Endothelial cell of umbilical vein (primary cell): ENCODE measurements at regions not wholly inside any gene's neighbourhood (a gene's known extent, or its start where the extent isn't known, plus 50 kb on each side); places are given as distances from the start of the nearest gene placed in this dataset. TPM values are rescaled to one million over a fixed set of nuclear protein-coding genes. Genes with fewer than 3 reads are reported as not detected.

ENCODE experiments used
- BruUV-seq: library from RNA; stranded (reverse); fragments of 400-500 nt; replicated peaks from 2 replicates; lab custom pipeline; 2021; lab: Mats Ljungman, UMichigan
- CTCF ChIA-PET: fragments of 300-600, 350-600 bp; sonication (Branson Sonifier 250); formaldehyde crosslinking; loops from one replicate; lab custom pipeline; 2021; ENCODE audit warnings: antibody characterized with exemption, inconsistent platforms; lab: Charles Lee
- POLR2A ChIA-PET: fragments of 300-600, 350-600 bp; sonication (Branson Sonifier 250); formaldehyde crosslinking; loops from one replicate; lab custom pipeline; 2021; ENCODE audit warnings: antibody characterized with exemption, inconsistent platforms; lab: Charles Lee
- DNase-seq: peaks from one replicate; pipeline ENCODE4 v3.0.0-alpha.2; 2011; ENCODE audit warnings: low read depth, low spot score
- FAIRE-seq: peaks from 2 replicates; lab custom pipeline; 2011; peaks lifted over from hg19 to GRCh38; lab: Jason Lieb, UNC
- H2AFZ ChIP-seq: 2 replicates; pipeline ENCODE4 v1.6.0; 2012; ENCODE audit warnings: low read depth, low read length, control low read depth, inconsistent platforms
- H3K27ac ChIP-seq: 2 replicates; pipeline ENCODE4 v1.5.1; 2011; ENCODE audit warnings: low read depth, mild to moderate bottlenecking, control low read depth, low read length, moderate library complexity; ENCODE audit not compliant: insufficient read depth
- H3K27me3 ChIP-seq, 2 experiments: 2 replicates each; pipeline versions ENCODE4 v1.6.0 to v1.6.1; 2011; ENCODE audit warnings: low read length in 2 of 2, mixed read lengths in 1 of 2; ENCODE audit not compliant: control insufficient read depth in 2 of 2, insufficient read depth in 2 of 2
- H3K36me3 ChIP-seq, 2 experiments: 2 replicates in 1 of 2; 3 replicates in 1 of 2; pipeline ENCODE4 v1.5.1; 2011; ENCODE audit warnings: low read length in 2 of 2, mild to moderate bottlenecking in 1 of 2, moderate library complexity in 1 of 2; ENCODE audit not compliant: control insufficient read depth in 2 of 2, insufficient read depth in 2 of 2; ENCODE audit errors: extremely low read depth in 1 of 2
- H3K4me1 ChIP-seq: 3 replicates; pipeline ENCODE4 v1.5.1; 2011; ENCODE audit warnings: mild to moderate bottlenecking, low read length; ENCODE audit not compliant: control insufficient read depth, insufficient read depth; ENCODE audit errors: extremely low read depth
- H3K4me2 ChIP-seq: 2 replicates; pipeline ENCODE4 v1.6.1; 2011; ENCODE audit warnings: low read length, control low read depth, mixed read lengths; ENCODE audit not compliant: insufficient read depth
- H3K4me3 ChIP-seq, 3 experiments: fragments of 200-600 bp in 1 of 3; sonication (generic), shearing (Covaris generic) in 1 of 3; replicated peaks in 1 of 3; 2 replicates each; pipeline ENCODE4 v1.5.1; 2011 to 2016; ENCODE audit warnings: control low read depth in 3 of 3, low read length in 3 of 3, mild to moderate bottlenecking in 2 of 3, inconsistent platforms in 1 of 3, low read depth in 1 of 3, moderate library complexity in 1 of 3; ENCODE audit not compliant: insufficient read depth in 1 of 3
- H3K79me2 ChIP-seq: 2 replicates; pipeline ENCODE4 v1.6.0; 2012; ENCODE audit warnings: low read length, inconsistent platforms; ENCODE audit not compliant: control insufficient read depth, insufficient read depth
- H3K9ac ChIP-seq: replicated peaks from 2 replicates; pipeline ENCODE3; 2011; ENCODE audit warnings: low read length, control low read depth; ENCODE audit not compliant: insufficient read depth; ENCODE audit errors: extremely low read depth
- H3K9me1 ChIP-seq: replicated peaks from 3 replicates; pipeline ENCODE4 v1.6.0; 2011; ENCODE audit warnings: mild to moderate bottlenecking, low read length; ENCODE audit not compliant: control insufficient read depth, insufficient read depth; ENCODE audit errors: extremely low read depth
- H3K9me3 ChIP-seq: replicated peaks from 2 replicates; pipeline ENCODE4 v1.5.1; 2012; ENCODE audit warnings: low read length, inconsistent platforms; ENCODE audit not compliant: control insufficient read depth, insufficient read depth
- H4K20me1 ChIP-seq: replicated peaks from 2 replicates; pipeline ENCODE3; 2011; ENCODE audit warnings: mild to moderate bottlenecking, low read length; ENCODE audit not compliant: control insufficient read depth, insufficient read depth; ENCODE audit errors: extremely low read depth
- CTCF ChIP-seq, 2 donors: IDR thresholded peaks; 1 replicate in 1 of 2; 2 replicates in 1 of 2; pipeline ENCODE4 v1.5.1; 2011; ENCODE audit warnings: low read length in 2 of 2, mild to moderate bottlenecking in 2 of 2, moderate library complexity in 2 of 2, control low read depth in 1 of 2, inconsistent platforms in 1 of 2, low read depth in 1 of 2; ENCODE audit not compliant: insufficient read depth in 1 of 2; ENCODE audit errors: extremely low read depth in 1 of 2
- EZH2 ChIP-seq: IDR thresholded peaks from 2 replicates; pipeline ENCODE4 v1.6.1; 2012; ENCODE audit warnings: borderline replicate concordance, low read depth, mild to moderate bottlenecking, moderate library complexity, low read length, inconsistent platforms; ENCODE audit not compliant: severe bottlenecking
- FOS ChIP-seq: IDR thresholded peaks from 2 replicates; pipeline ENCODE4 v1.6.1; 2011; ENCODE audit warnings: mild to moderate bottlenecking, low read length, moderate library complexity, borderline replicate concordance; ENCODE audit not compliant: insufficient read depth
- GATA2 ChIP-seq: IDR thresholded peaks from 2 replicates; pipeline ENCODE4 v1.7.0; 2011; ENCODE audit warnings: low read depth, mild to moderate bottlenecking, moderate library complexity, mixed read lengths, low read length; ENCODE audit not compliant: insufficient read length, insufficient read depth
- JUN ChIP-seq: IDR thresholded peaks from 2 replicates; pipeline ENCODE4 v1.6.1; 2011; ENCODE audit warnings: borderline replicate concordance, low read depth; ENCODE audit not compliant: insufficient read length, insufficient read depth
- MAX ChIP-seq: IDR thresholded peaks from 2 replicates; pipeline ENCODE4 v1.6.1; 2011; ENCODE audit not compliant: insufficient read depth, insufficient read length
- MYC ChIP-seq: IDR thresholded peaks from one replicate; pipeline ENCODE4 v1.6.1; 2011; ENCODE audit warnings: mild to moderate bottlenecking, low read depth, low read length
- POLR2A ChIP-seq: IDR thresholded peaks from 2 replicates; pipeline ENCODE4 v1.6.1; 2012; ENCODE audit warnings: low read depth, mild to moderate bottlenecking, control low read depth, low read length
- POLR2AphosphoS5 ChIP-seq: IDR thresholded peaks from 2 replicates; pipeline ENCODE4 v1.6.1; 2012; ENCODE audit warnings: low read depth, mild to moderate bottlenecking, control low read depth, low read length, moderate library complexity; ENCODE audit not compliant: insufficient read depth
- dilution Hi-C: fragments of 300-500 bp; cut with MboI; formaldehyde crosslinking; loops from one replicate; pipeline ENCODE4 v1.15.0; 2019; ENCODE audit warnings: low sequenced_read_pairs; ENCODE audit not compliant: extremely low pct_ligation_motif_present
- intact Hi-C: fragments of 100-400 bp; cut with micrococcal nuclease; formaldehyde crosslinking; loops from one replicate; pipeline ENCODE4 v1.10.0; 2022
- microRNA-seq: library from miRNA; unstranded; fragments of <30 nt; microRNA quantifications from one replicate; pipeline ENCODE4 v1.2.0, GENCODE V29; 2021; ENCODE audit warnings: borderline number of aligned reads, borderline replicate concordance
- small RNA-seq: library from RNA; depleted of rRNA; stranded (forward); fragments of <200 nt; gene quantifications from one replicate; pipeline ENCODE3, GENCODE V24; 2012; ENCODE audit warnings: low replicate concordance, low read depth; ENCODE audit not compliant: insufficient read depth, insufficient read length

- Histone ChIP-seq H3K36me3 (no peaks in the 10 kb centered on the region), H3K9me3 (no peaks in the 10 kb centered on the region), H4K20me1 (no peaks in the 10 kb centered on the region), H2AFZ (no peak overlapping the region), H3K79me2 (no peaks in the 10 kb centered on the region), H3K4me1 (no peaks in the 10 kb centered on the region), H3K9ac (no peak overlapping the region), H3K27ac (no peak overlapping the region), H3K4me2 (no peak overlapping the region), H3K27me3 (no peaks in the 10 kb centered on the region), H3K4me3 (no peak overlapping the region), H3K9me1 (no peaks in the 10 kb centered on the region)
- ChIA-PET CTCF (no interaction called here), POLR2A (interaction anchor here (1.2 kb wide), 1 partner anchor 113 kb away, joined by 3 read pairs; no protein-coding TSS in a partner anchor)
- BruUV-seq = no TSS peak
- intact Hi-C loops = no loop called here
- DNase-seq = no peak
- dilution Hi-C loops = no loop called here
- no peak for FAIRE-seq
- no peak for TF ChIP-seq FOS
- no peak for TF ChIP-seq EZH2
- TF ChIP-seq MAX = no peak
- TF ChIP-seq MYC = no peak
- no peak for TF ChIP-seq GATA2
- TF ChIP-seq CTCF (IDR thresholded peaks at IDR 0.05; ENCODE audit: extremely low read depth in 1 of 2, insufficient read depth in 1 of 2, low read depth in 1 of 2, low read length in 2 of 2) = no peak
- TF ChIP-seq POLR2A = no peak
- no peak for TF ChIP-seq POLR2AphosphoS5
- TF ChIP-seq JUN = no peak
These were observed 49.9 kb upstream of the SERP2 start for GRCh38 chr13:44323754-44324153.

Small RNA genes in the stretch of these regions (microRNA-seq; reads per million reads assigned to microRNA genes)
- not detected for gene MIR8079

Small RNA genes in the stretch of these regions (small RNA-seq; reads per million reads assigned to genes)
- not detected for gene MIR8079
